GM19043 (cell line): ENCODE measurements at regions not wholly inside any gene's neighbourhood (a gene's known extent, or its start where the extent isn't known, plus 50 kb on each side); places are given as distances from the start of the nearest gene placed in this dataset.
"Not testable (repeated sequence)": the region's sequence is repeated elsewhere in the genome, so short reads cannot be mapped to it uniquely, and the experiment has no call there.

Experiments
- ATAC-seq: cut with Tn5 transposase; IDR thresholded peaks from one replicate; pipeline ENCODE4 v1.9.1; 2021; ENCODE audit warnings: low read depth; ENCODE audit not compliant: unreplicated experiment

- no peak for ATAC-seq
These were observed 185.6 kb downstream of the C7orf25 start for GRCh38 chr7:42726066-42726785.

- ATAC-seq, result no peak
These were observed 189.2 kb downstream of the C7orf25 start for GRCh38 chr7:42722716-42723115.

- no peak for ATAC-seq
These were observed 189.7 kb downstream of the C7orf25 start for GRCh38 chr7:42722198-42722597.

GRCh38 chr7:42720991-42721796 lies 190.7 kb downstream of the C7orf25 start:
- ATAC-seq, result no peak

GRCh38 chr7:42720012-42720411 lies 191.9 kb downstream of the C7orf25 start:
- no peak for ATAC-seq

- not testable (repeated sequence) for ATAC-seq
These were observed 193.4 kb downstream of the C7orf25 start for GRCh38 chr7:42718466-42718865.

GRCh38 chr7:42714356-42714755 lies 197.5 kb downstream of the C7orf25 start:
- ATAC-seq, result no peak

GRCh38 chr7:42709284-42709683 lies 202.6 kb downstream of the C7orf25 start:
- no peak for ATAC-seq

GRCh38 chr7:42704710-42705109 lies 207.2 kb downstream of the C7orf25 start:
- no peak for ATAC-seq

- no peak for ATAC-seq
These were observed 209.2 kb downstream of the C7orf25 start for GRCh38 chr7:42702647-42703046.

GRCh38 chr7:42700406-42701327 lies 211.2 kb downstream of the C7orf25 start:
- no peak for ATAC-seq

- ATAC-seq, result no peak
These were observed 212.3 kb downstream of the C7orf25 start for GRCh38 chr7:42699380-42700178.

GRCh38 chr7:42698600-42699374 lies 213.1 kb downstream of the C7orf25 start:
- no peak for ATAC-seq

- ATAC-seq, result no peak
These were observed 216.9 kb downstream of the C7orf25 start for GRCh38 chr7:42694894-42695507.

- ATAC-seq, result no peak
These were observed 218.1 kb downstream of the C7orf25 start for GRCh38 chr7:42693722-42694121.

GRCh38 chr7:42692621-42693020 lies 219.2 kb downstream of the C7orf25 start:
- no peak for ATAC-seq

- no peak for ATAC-seq
These were observed 220.9 kb downstream of the C7orf25 start for GRCh38 chr7:42690794-42691639.

- no peak for ATAC-seq
These were observed 222.2 kb downstream of the C7orf25 start for GRCh38 chr7:42689626-42690025.
